HCT116 (cell line): ENCODE measurements at regions not wholly inside any gene's neighbourhood (a gene's known extent, or its start where the extent isn't known, plus 50 kb on each side); places are given as distances from the start of the nearest gene placed in this dataset.

Source experiments
- ATAC-seq: fragments of 200-7000 bp; cut with Tn5 transposase; 2 replicates; pipeline ENCODE4 v1.9.1; 2020; ENCODE audit warnings: mild to moderate bottlenecking, moderate library complexity
- BruUV-seq: library from RNA; stranded (reverse); fragments of 400-500 nt; replicated peaks from 2 replicates; lab custom pipeline; 2021; lab: Mats Ljungman, UMichigan
- CTCF ChIA-PET: fragments of 300-600 bp; sonication (Branson Sonifier 250); formaldehyde crosslinking; loops from one replicate; lab custom pipeline; 2021; ENCODE audit warnings: antibody characterized with exemption; lab: Charles Lee
- POLR2A ChIA-PET: fragments of 300-600, 350-600 bp; sonication (Branson Sonifier 250); formaldehyde crosslinking; loops from one replicate; lab custom pipeline; 2021; ENCODE audit warnings: antibody characterized with exemption; lab: Charles Lee
- RAD21 ChIA-PET, 2 experiments: fragments of 300-600 bp; sonication (Branson Sonifier 250); formaldehyde crosslinking; loops; one replicate each; lab custom pipeline; 2023; ENCODE audit warnings: low total read pairs in 2 of 2; ENCODE audit not compliant: uncharacterized antibody in 2 of 2, unreplicated experiment in 2 of 2, low non-redundant PET in 1 of 2; lab: Charles Lee
- DNase-seq: peaks from one replicate; pipeline ENCODE4 v3.0.0-alpha.2; 2010; ENCODE audit warnings: low read depth, low spot score
- H2AFZ ChIP-seq: fragments of 200-600 bp; shearing (Covaris generic), sonication (generic); 2 replicates; pipeline ENCODE4 v1.6.1; 2017; ENCODE audit warnings: low read depth, mixed run types, mixed read lengths, antibody characterized with exemption, low read length; ENCODE audit not compliant: poor library complexity, severe bottlenecking
- H3K27ac ChIP-seq: 2 replicates; pipeline ENCODE4 v1.5.1; 2012; ENCODE audit warnings: low read depth, low read length
- H3K27me3 ChIP-seq: fragments of 200-600 bp; sonication (generic); 2 replicates; pipeline ENCODE4 v1.6.1; 2016; ENCODE audit warnings: mixed run types, low read length, mixed read lengths; ENCODE audit not compliant: insufficient read depth
- H3K36me3 ChIP-seq, 2 experiments: fragments of 200-500 bp in 1 of 2; fragments of 200-600 bp in 1 of 2; sonication (Bioruptor generic) in 1 of 2; sonication (generic) in 1 of 2; 2 replicates each; pipeline versions ENCODE4 v1.5.1 to v1.6.1; 2014 to 2016; ENCODE audit warnings: low read length in 2 of 2, inconsistent platforms in 1 of 2, mixed read lengths in 1 of 2, mixed run types in 1 of 2; ENCODE audit not compliant: insufficient read depth in 2 of 2, control insufficient read depth in 1 of 2
- H3K4me1 ChIP-seq, 2 experiments: fragments of 200-600 bp in 1 of 2; sonication (generic) in 1 of 2; 2 replicates each; pipeline versions ENCODE4 v1.5.1 to v1.6.1; 2012 to 2017; ENCODE audit warnings: low read length in 2 of 2, inconsistent platforms in 1 of 2, mild to moderate bottlenecking in 1 of 2, mixed read lengths in 1 of 2, mixed run types in 1 of 2, moderate library complexity in 1 of 2; ENCODE audit not compliant: insufficient read depth in 2 of 2, control insufficient read depth in 1 of 2
- H3K4me2 ChIP-seq: fragments of 200-600 bp; sonication (generic); 2 replicates; pipeline ENCODE4 v1.6.1; 2017; ENCODE audit warnings: mixed run types, low read length, mixed read lengths
- H3K4me3 ChIP-seq, 2 experiments: fragments of 200-600 bp in 1 of 2; sonication (generic) in 1 of 2; replicated peaks in 1 of 2; 2 replicates each; pipeline ENCODE4 v1.5.1; 2011 to 2016; ENCODE audit warnings: low read length in 2 of 2, control low read depth in 1 of 2, low read depth in 1 of 2, mild to moderate bottlenecking in 1 of 2, mixed read lengths in 1 of 2, mixed run types in 1 of 2
- H3K79me2 ChIP-seq: fragments of 200-600 bp; sonication (generic); 2 replicates; pipeline ENCODE4 v1.6.1; 2017; ENCODE audit warnings: mild to moderate bottlenecking, mixed run types, low read length, moderate library complexity, mixed read lengths; ENCODE audit not compliant: insufficient read depth
- H3K9ac ChIP-seq: fragments of 200-600 bp; sonication (generic); 2 replicates; pipeline ENCODE4 v1.6.1; 2016; ENCODE audit warnings: low read length, mixed read lengths
- H3K9me2 ChIP-seq: fragments of 200-600 bp; sonication (generic), shearing (Covaris generic); 2 replicates; pipeline ENCODE4 v1.6.1; 2017; ENCODE audit warnings: mixed run types, mild to moderate bottlenecking, moderate library complexity; ENCODE audit not compliant: insufficient read depth
- H3K9me3 ChIP-seq, 2 experiments: fragments of 200-500 bp in 1 of 2; fragments of 200-600 bp in 1 of 2; sonication (Bioruptor generic) in 1 of 2; sonication (generic) in 1 of 2; 2 replicates each; pipeline ENCODE4 v1.6.1; 2014 to 2017; ENCODE audit warnings: low read length in 2 of 2, mixed read lengths in 2 of 2, inconsistent platforms in 1 of 2, low read depth in 1 of 2, mild to moderate bottlenecking in 1 of 2, mixed run types in 1 of 2, moderate library complexity in 1 of 2; ENCODE audit not compliant: control insufficient read depth in 1 of 2, insufficient read depth in 1 of 2
- H4K20me1 ChIP-seq: fragments of 200-600 bp; sonication (generic), shearing (Covaris generic); 2 replicates; pipeline ENCODE4 v1.6.1; 2017; ENCODE audit warnings: mixed run types, mild to moderate bottlenecking, moderate library complexity; ENCODE audit not compliant: insufficient read depth
- ATF3 ChIP-seq: IDR thresholded peaks from 2 replicates; pipeline ENCODE4 v1.6.1; 2012
- EGR1 ChIP-seq: IDR thresholded peaks from 2 replicates; pipeline ENCODE4 v1.6.1; 2012; ENCODE audit warnings: low read depth
- ELF1 ChIP-seq: IDR thresholded peaks from 2 replicates; pipeline ENCODE4 v1.6.1; 2012; ENCODE audit warnings: low read depth, borderline replicate concordance
- EZH2 ChIP-seq: fragments of 200-600 bp; sonication (generic); IDR thresholded peaks from 2 replicates; pipeline ENCODE4 v1.6.1; 2017; ENCODE audit warnings: antibody characterized with exemption, mixed run types
- EZH2phosphoT487 ChIP-seq: fragments of 200-600 bp; IDR thresholded peaks from 2 replicates; pipeline ENCODE4 v1.6.1; 2018; ENCODE audit warnings: antibody characterized with exemption, borderline replicate concordance
- FOSL1 ChIP-seq: IDR thresholded peaks from 2 replicates; pipeline ENCODE4 v1.6.1; 2012; ENCODE audit warnings: low read depth
- JUND ChIP-seq: IDR thresholded peaks from 2 replicates; pipeline ENCODE4 v1.6.1; 2012
- MAX ChIP-seq: IDR thresholded peaks from 2 replicates; pipeline ENCODE4 v1.6.1; 2012
- POLR2A ChIP-seq: IDR thresholded peaks from 2 replicates; pipeline ENCODE4 v1.7.0; 2011; ENCODE audit warnings: borderline replicate concordance; ENCODE audit not compliant: insufficient read depth, insufficient read length; ENCODE audit errors: extremely low read depth
- RAD21 ChIP-seq: IDR thresholded peaks from 2 replicates; pipeline ENCODE4 v1.6.1; 2012; ENCODE audit warnings: low read depth, mild to moderate bottlenecking
- REST ChIP-seq: IDR thresholded peaks from 2 replicates; pipeline ENCODE4 v1.6.1; 2012; ENCODE audit warnings: low read depth
- SIN3A ChIP-seq: IDR thresholded peaks from 2 replicates; pipeline ENCODE4 v1.6.1; 2012; ENCODE audit warnings: low read depth
- SRF ChIP-seq: IDR thresholded peaks from 2 replicates; pipeline ENCODE4 v1.6.1; 2012; ENCODE audit warnings: low read depth
- ZBTB33 ChIP-seq: IDR thresholded peaks from 2 replicates; pipeline ENCODE4 v1.6.1; 2011; ENCODE audit warnings: mild to moderate bottlenecking, low read length, moderate library complexity; ENCODE audit not compliant: insufficient replicate concordance; ENCODE audit errors: extremely low read depth
- ZFX ChIP-seq: fragments of 450-650 bp; IDR thresholded peaks from 2 replicates; pipeline ENCODE4 v1.6.1; 2017
- intact Hi-C: fragments of 100-400 bp; cut with micrococcal nuclease; formaldehyde crosslinking; loops from 2 replicates; pipeline ENCODE4 v1.10.0; 2022

- H3K79me2 ChIP-seq: no peaks in the 10 kb centered on the region
- H3K36me3 ChIP-seq: no peaks in the 10 kb centered on the region
- H3K27me3 ChIP-seq: peaks cover 37% of the 10 kb centered on the region
- no peaks in the 10 kb centered on the region for H3K9me3 ChIP-seq
- no peaks in the 10 kb centered on the region for H3K4me1 ChIP-seq
- CTCF ChIA-PET: no interaction called here
- H3K27ac ChIP-seq: no peak overlapping the region
- BruUV-seq: no TSS peak
- H3K4me2 ChIP-seq: no peak overlapping the region
- POLR2A ChIA-PET: no interaction called here
- H3K4me3 ChIP-seq: no peak overlapping the region
- intact Hi-C loops: no loop called here
- H2AFZ ChIP-seq: no peak overlapping the region
- TF ChIP-seq RAD21: no peak
- no peak for TF ChIP-seq SRF
- TF ChIP-seq EGR1: no peak
- no peak for TF ChIP-seq EZH2phosphoT487
- no peak for TF ChIP-seq FOSL1
- no peak for TF ChIP-seq ZFX
- no peak for TF ChIP-seq REST
- TF ChIP-seq EZH2: no peak
- no peak for TF ChIP-seq ATF3
- no peak for TF ChIP-seq ZBTB33
- no peak for TF ChIP-seq MAX
- TF ChIP-seq POLR2A: no peak
- TF ChIP-seq SIN3A: no peak
- no peak for TF ChIP-seq JUND
- no peak for TF ChIP-seq ELF1
- TF ChIP-seq, all 23 proteins: peak for 0
- DNase-seq (no peak), ATAC-seq (no peak)
- Histone ChIP-seq H4K20me1 (no peaks in the 10 kb centered on the region), H3K9me2 (no peaks in the 10 kb centered on the region), H3K9ac (no peak overlapping the region)
- RAD21 ChIA-PET: no interaction called here
Measured at GRCh38 chr4:82223715-82224114, 150.1 kb downstream of the HNRNPD start.
